Astrocyte (in vitro differentiated cells and primary cell): ENCODE measurements at regions not wholly inside any gene's neighbourhood (a gene's known extent, or its start where the extent isn't known, plus 50 kb on each side); places are given as distances from the start of the nearest gene placed in this dataset.

ENCODE experiments used
- DNase-seq: peaks from one replicate; pipeline ENCODE4 v3.0.0-alpha.2; 2010; ENCODE audit warnings: low read depth
- FAIRE-seq: peaks from 2 replicates; lab custom pipeline; 2011; peaks lifted over from hg19 to GRCh38; lab: Jason Lieb, UNC
- H2AFZ ChIP-seq: 2 replicates; pipeline ENCODE4 v1.6.0; 2012; ENCODE audit warnings: low read depth, low read length, inconsistent platforms
- H3K27ac ChIP-seq: 2 replicates; pipeline ENCODE4 v1.5.1; 2011; ENCODE audit warnings: low read depth, low read length, inconsistent platforms
- H3K27me3 ChIP-seq: 2 replicates; pipeline ENCODE4 v1.6.0; 2011; ENCODE audit warnings: low read length, inconsistent platforms; ENCODE audit not compliant: insufficient read depth
- H3K36me3 ChIP-seq: 2 replicates; pipeline ENCODE4 v1.5.1; 2011; ENCODE audit warnings: low read length, inconsistent platforms; ENCODE audit not compliant: insufficient read depth
- H3K4me1 ChIP-seq: 2 replicates; pipeline ENCODE4 v1.5.1; 2011; ENCODE audit warnings: low read length, inconsistent platforms; ENCODE audit not compliant: insufficient read depth
- H3K4me2 ChIP-seq: 2 replicates; pipeline ENCODE4 v1.6.0; 2012; ENCODE audit warnings: low read length, inconsistent platforms
- H3K4me3 ChIP-seq: 2 replicates; pipeline ENCODE4 v1.5.1; 2011; ENCODE audit warnings: low read depth, mild to moderate bottlenecking, low read length, inconsistent platforms; ENCODE audit not compliant: insufficient read depth
- H3K79me2 ChIP-seq: 2 replicates; pipeline ENCODE4 v1.6.0; 2012; ENCODE audit warnings: mild to moderate bottlenecking, low read length, inconsistent platforms; ENCODE audit not compliant: insufficient read depth
- H3K9ac ChIP-seq: 2 replicates; pipeline ENCODE4 v1.6.0; 2012; ENCODE audit warnings: mild to moderate bottlenecking, low read length, inconsistent platforms
- H3K9me3 ChIP-seq: 2 replicates; pipeline ENCODE4 v1.5.1; 2012; ENCODE audit warnings: low read depth, mild to moderate bottlenecking, low read length, inconsistent platforms; ENCODE audit not compliant: insufficient read depth
- H4K20me1 ChIP-seq: 2 replicates; pipeline ENCODE4 v1.6.0; 2012; ENCODE audit warnings: low read length, inconsistent platforms; ENCODE audit not compliant: insufficient read depth
- H3K27ac Mint-ChIP-seq: one replicate; pipeline ENCODE4 v1.8.0; 2021; ENCODE audit warnings: mild to moderate bottlenecking, mixed read lengths; ENCODE audit not compliant: unreplicated experiment
- H3K27me3 Mint-ChIP-seq: one replicate; pipeline ENCODE4 v1.8.0; 2021; ENCODE audit warnings: low read depth, mixed read lengths; ENCODE audit not compliant: unreplicated experiment
- H3K36me3 Mint-ChIP-seq: one replicate; pipeline ENCODE4 v1.8.0; 2021; ENCODE audit warnings: low read depth, mixed read lengths; ENCODE audit not compliant: unreplicated experiment
- H3K4me1 Mint-ChIP-seq: one replicate; pipeline ENCODE4 v1.8.0; 2021; ENCODE audit warnings: low read depth, mixed read lengths; ENCODE audit not compliant: unreplicated experiment
- H3K4me3 Mint-ChIP-seq: one replicate; pipeline ENCODE4 v1.8.0; 2021; ENCODE audit warnings: mild to moderate bottlenecking, moderate library complexity, mixed read lengths; ENCODE audit not compliant: unreplicated experiment
- H3K9me3 Mint-ChIP-seq: one replicate; pipeline ENCODE4 v1.8.0; 2021; ENCODE audit warnings: mild to moderate bottlenecking, mixed read lengths; ENCODE audit not compliant: unreplicated experiment
- EZH2 ChIP-seq: IDR thresholded peaks from 2 replicates; pipeline ENCODE4 v1.6.1; 2012; ENCODE audit warnings: mild to moderate bottlenecking, low read length, inconsistent platforms; ENCODE audit not compliant: insufficient read depth
- TF ChIP-seq, protein P1 (sequence below): IDR thresholded peaks from 2 replicates; pipeline ENCODE4 v1.5.1; 2011; ENCODE audit warnings: low read depth, mild to moderate bottlenecking, inconsistent platforms, low read length, moderate library complexity; ENCODE audit not compliant: insufficient read depth

- Histone ChIP-seq H3K9me3 (no peaks in the 10 kb centered on the region), H3K27me3 (no peaks in the 10 kb centered on the region), H3K4me2 (no peak overlapping the region), H3K4me3 (no peak overlapping the region), H4K20me1 (no peaks in the 10 kb centered on the region), H3K36me3 (no peaks in the 10 kb centered on the region), H3K27ac (no peak overlapping the region), H3K4me1 (no peaks in the 10 kb centered on the region), H3K9ac (no peak overlapping the region), H2AFZ (no peak overlapping the region), H3K79me2 (no peaks in the 10 kb centered on the region)
- H3K27ac Mint-ChIP-seq: no peak overlapping the region
- H3K36me3 Mint-ChIP-seq: no peaks in the 10 kb centered on the region
- no peaks in the 10 kb centered on the region for H3K27me3 Mint-ChIP-seq
- no peaks in the 10 kb centered on the region for H3K4me1 Mint-ChIP-seq
- FAIRE-seq: no peak
- DNase-seq: no peak
- H3K4me3 Mint-ChIP-seq: no peak overlapping the region
- TF ChIP-seq, protein P1, sequence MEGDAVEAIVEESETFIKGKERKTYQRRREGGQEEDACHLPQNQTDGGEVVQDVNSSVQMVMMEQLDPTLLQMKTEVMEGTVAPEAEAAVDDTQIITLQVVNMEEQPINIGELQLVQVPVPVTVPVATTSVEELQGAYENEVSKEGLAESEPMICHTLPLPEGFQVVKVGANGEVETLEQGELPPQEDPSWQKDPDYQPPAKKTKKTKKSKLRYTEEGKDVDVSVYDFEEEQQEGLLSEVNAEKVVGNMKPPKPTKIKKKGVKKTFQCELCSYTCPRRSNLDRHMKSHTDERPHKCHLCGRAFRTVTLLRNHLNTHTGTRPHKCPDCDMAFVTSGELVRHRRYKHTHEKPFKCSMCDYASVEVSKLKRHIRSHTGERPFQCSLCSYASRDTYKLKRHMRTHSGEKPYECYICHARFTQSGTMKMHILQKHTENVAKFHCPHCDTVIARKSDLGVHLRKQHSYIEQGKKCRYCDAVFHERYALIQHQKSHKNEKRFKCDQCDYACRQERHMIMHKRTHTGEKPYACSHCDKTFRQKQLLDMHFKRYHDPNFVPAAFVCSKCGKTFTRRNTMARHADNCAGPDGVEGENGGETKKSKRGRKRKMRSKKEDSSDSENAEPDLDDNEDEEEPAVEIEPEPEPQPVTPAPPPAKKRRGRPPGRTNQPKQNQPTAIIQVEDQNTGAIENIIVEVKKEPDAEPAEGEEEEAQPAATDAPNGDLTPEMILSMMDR: no peak
- TF ChIP-seq EZH2: no peak
- H3K9me3 Mint-ChIP-seq: peaks cover 3% of the 10 kb centered on the region
Measured at GRCh38 chr2:17996978-17997377, 118.5 kb downstream of the KCNS3 start.

DNA sequence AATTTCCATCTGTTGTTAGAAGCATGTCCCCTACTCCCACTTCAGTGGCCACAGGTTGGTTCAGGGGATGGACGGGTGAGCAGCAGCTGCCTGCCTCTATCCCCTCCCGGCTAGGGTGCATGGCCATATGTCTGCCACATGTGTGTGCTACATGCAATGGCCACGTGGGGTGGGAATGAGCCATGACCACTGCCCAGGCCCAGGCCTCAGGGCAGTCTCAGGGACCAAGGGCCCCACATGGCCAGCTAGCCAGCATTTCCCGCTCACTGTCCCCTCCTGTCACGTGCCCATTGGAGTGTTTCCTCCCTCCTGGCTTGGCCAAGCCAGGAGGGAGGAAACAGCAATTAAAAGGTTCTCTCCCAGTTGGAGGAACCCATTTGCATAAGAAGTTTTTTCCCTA lies 117.1 kb downstream of the KCNS3 start:
- H3K4me1 Mint-ChIP-seq: no peaks in the 10 kb centered on the region
- no peaks in the 10 kb centered on the region for H3K36me3 ChIP-seq
- no peak for FAIRE-seq
- no peaks in the 10 kb centered on the region for H3K79me2 ChIP-seq
- no peaks in the 10 kb centered on the region for H3K27me3 Mint-ChIP-seq
- no peaks in the 10 kb centered on the region for H3K27me3 ChIP-seq
- H2AFZ ChIP-seq: no peak overlapping the region
- H3K4me3 Mint-ChIP-seq: no peak overlapping the region
- TF ChIP-seq, protein P1: no peak
- no peak for TF ChIP-seq EZH2
- H3K36me3 Mint-ChIP-seq: no peaks in the 10 kb centered on the region
- no peaks in the 10 kb centered on the region for H3K4me1 ChIP-seq
- no peak for DNase-seq
- no peak overlapping the region for H3K9ac ChIP-seq
- no peak overlapping the region for H3K27ac ChIP-seq
- H3K9me3 ChIP-seq: no peaks in the 10 kb centered on the region
- no peaks in the 10 kb centered on the region for H4K20me1 ChIP-seq
- peaks cover 3% of the 10 kb centered on the region for H3K9me3 Mint-ChIP-seq
- no peak overlapping the region for H3K4me3 ChIP-seq
- no peak overlapping the region for H3K4me2 ChIP-seq
- no peak overlapping the region for H3K27ac Mint-ChIP-seq
